Inflammatory macrophage treated with lipopolysaccharide for 4 hours (primary cell): ENCODE measurements at regions not wholly inside any gene's neighbourhood (a gene's known extent, or its start where the extent isn't known, plus 50 kb on each side); places are given as distances from the start of the nearest gene placed in this dataset.

Experiments
- DNase-seq: peaks from one replicate; pipeline ENCODE4 v3.0.0-alpha.2; 2020

GRCh38 chr14:82190742-82191141 is 657.1 kb upstream of the SEL1L start:
- DNase-seq = no peak

GRCh38 chr14:82192387-82192786 is 658.7 kb upstream of the SEL1L start:
- DNase-seq = no peak

- DNase-seq = no peak
Measured at GRCh38 chr14:82223276-82223675, 689.6 kb upstream of the SEL1L start.

- DNase-seq = no peak
Measured at GRCh38 chr14:82224610-82225009, 691.0 kb upstream of the SEL1L start.

DNA sequence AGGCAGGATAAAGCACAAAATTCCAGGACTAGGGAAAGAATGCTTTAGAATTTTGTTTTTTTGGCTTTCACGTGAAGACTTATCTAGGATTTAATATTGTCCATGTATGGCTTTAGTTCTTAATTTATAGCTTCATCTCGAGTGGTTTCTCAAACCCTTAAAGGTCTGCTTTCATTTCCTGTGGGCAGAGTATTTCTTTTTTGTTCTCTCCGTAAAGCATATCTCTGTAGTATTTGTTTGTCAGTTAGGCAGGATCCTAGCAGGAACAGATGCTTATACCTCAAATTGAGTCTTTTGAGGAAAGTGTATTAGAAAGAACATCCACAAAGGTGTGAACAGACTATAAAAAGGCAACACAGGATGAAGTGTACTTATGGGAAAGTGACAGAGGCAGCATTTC is 697.1 kb upstream of the SEL1L start:
- DNase-seq = no peak

DNA sequence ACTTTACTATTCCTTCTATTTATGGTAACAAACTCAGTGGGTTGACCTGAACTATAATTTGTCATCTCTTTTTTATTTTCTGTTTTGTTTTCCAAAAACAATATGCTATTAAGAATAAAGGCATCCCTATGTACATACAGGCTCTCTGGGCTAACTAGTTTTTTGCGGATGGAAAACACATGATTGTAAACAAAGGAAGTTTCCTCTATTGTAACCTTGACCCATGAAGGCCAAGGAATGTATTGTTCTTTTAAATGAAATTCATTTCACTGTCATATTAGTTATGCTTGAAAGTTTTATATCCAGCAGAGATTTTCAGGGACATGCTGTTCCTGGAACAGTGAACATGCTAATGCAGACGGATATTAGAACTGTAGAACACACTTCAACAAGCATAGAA is 705.0 kb upstream of the SEL1L start:
- DNase-seq = no peak

DNA sequence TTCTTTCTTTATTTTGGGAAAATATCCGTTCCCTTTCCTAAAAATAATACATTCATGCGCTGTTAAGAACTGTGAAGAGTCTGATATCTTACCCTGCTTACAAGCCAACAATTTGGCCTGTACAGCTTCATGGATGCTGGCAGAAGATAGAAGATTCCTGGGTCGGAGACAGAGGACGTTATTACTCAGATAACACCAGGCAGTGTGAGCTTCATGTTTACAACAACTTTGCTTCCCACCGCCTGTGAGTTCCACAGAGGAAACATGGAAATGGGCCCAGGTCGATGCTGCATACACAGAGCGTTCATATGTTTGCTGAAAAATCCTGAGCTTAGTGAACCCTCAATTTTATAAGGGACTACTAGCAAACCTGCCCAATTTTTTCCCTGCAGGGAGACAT is 705.6 kb upstream of the SEL1L start:
- no peak for DNase-seq

GRCh38 chr14:82244791-82245190 is 711.1 kb upstream of the SEL1L start:
- no peak for DNase-seq

GRCh38 chr14:82251494-82251893 is 717.8 kb upstream of the SEL1L start:
- DNase-seq = no peak

DNA sequence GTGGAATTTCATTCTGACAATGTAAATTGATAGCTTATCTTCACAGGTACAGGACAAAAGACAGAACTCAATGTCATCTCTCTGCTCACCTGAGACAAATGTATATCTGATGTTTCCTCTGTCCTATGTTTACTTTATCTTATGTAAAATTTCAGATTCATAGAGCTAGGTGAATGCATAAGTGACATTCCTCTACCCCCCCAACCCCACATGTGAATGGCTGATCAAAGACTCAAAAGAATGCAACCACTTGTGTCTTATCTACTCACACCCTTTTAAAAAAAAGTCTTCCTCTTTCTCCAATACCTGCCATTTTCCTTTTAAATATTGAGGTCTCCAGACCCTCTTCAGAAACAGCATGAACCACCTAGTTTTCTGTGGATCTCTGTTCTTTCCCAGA is 736.6 kb upstream of the SEL1L start:
- no peak for DNase-seq

GRCh38 chr14:82298811-82299210 is 765.2 kb upstream of the SEL1L start:
- DNase-seq = no peak

- no peak for DNase-seq
Measured at GRCh38 chr14:82309199-82309598, 775.5 kb upstream of the SEL1L start.

- no peak for DNase-seq
Measured at GRCh38 chr14:82313889-82314288, 780.2 kb upstream of the SEL1L start.

GRCh38 chr14:82328442-82328841 is 794.8 kb upstream of the SEL1L start:
- no peak for DNase-seq

- DNase-seq = no peak
Measured at GRCh38 chr14:82341261-82341810, 807.7 kb upstream of the SEL1L start.

- DNase-seq = no peak
Measured at GRCh38 chr14:82342596-82342995, 808.9 kb upstream of the SEL1L start.

DNA sequence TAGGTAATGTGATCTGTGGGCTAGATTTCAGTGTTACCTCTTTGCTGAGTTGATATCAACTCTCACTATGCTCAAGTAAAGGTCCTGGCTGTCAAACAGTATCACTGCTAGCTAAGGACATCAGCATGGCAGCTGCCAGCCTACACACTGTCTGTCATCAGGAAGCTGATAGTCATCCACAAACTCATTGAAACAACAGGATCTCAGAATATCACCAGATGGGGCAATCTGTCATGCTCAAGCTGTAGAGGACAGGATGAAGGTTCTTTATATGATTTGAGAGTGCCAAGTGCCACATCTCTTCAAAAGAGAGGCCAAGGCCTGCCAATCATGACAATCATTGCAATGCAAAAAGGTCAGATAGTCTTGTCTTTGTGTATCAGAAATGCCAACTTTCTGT is 811.5 kb upstream of the SEL1L start:
- DNase-seq = no peak

GRCh38 chr14:82354126-82354525 is 820.5 kb upstream of the SEL1L start:
- no peak for DNase-seq

DNA sequence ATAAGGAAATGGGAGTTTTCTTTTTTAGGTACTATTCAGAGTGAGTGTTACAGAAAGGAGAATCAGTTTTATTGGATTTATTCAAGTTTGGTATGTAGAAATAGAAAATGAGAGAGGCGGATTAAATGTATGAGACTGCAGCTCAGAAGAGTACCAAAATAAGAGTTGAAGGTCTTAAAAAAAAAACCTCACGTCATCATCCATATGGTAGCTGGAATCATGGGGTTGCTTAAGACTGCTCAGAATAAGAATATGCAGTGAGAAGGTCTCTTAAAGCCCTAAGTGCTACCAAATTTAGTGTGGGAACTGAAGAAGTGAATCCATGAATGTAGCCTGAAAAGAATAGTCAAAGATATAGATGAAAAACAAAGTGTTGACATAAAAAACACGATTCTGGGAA is 825.5 kb upstream of the SEL1L start:
- DNase-seq = no peak

GRCh38 chr14:82362452-82362851 is 828.8 kb upstream of the SEL1L start:
- no peak for DNase-seq

DNA sequence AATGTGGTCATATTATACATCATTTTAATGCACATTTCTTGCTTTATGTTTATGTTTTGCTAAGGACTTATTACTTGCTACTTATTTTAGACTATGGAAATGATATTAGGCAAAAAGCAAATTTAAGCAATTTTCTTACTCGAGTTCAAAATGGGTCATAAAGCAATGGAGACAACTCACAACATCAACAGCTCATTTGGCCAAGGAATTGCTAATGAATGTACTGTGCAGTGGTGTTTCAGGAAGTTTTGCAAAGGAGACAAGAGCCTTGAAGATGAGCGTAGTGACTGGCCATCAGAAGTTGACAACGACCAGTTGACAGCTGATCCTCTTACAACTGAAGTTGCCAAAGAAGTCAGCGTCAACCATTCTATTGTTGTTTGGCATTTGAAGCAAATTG is 831.8 kb upstream of the SEL1L start:
- no peak for DNase-seq

DNA sequence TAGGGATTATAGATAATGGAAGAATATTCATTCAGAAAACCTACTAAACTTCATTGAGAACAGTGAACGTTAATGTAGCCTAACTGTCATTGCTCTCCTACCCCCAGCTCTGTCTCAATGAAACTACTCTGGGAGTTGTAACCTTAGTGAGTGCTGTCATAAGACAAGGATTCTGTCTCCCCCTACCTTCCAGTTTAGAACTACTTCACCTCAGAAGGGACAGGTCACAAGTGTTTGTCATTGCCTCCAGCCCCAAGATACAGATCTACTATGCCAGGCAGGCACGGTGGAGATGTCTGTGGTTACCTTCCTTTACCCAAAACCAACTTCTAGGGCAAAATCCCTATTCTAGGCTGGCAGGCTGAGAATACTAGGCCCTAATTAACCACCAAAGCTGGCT is 833.1 kb upstream of the SEL1L start:
- no peak for DNase-seq

DNA sequence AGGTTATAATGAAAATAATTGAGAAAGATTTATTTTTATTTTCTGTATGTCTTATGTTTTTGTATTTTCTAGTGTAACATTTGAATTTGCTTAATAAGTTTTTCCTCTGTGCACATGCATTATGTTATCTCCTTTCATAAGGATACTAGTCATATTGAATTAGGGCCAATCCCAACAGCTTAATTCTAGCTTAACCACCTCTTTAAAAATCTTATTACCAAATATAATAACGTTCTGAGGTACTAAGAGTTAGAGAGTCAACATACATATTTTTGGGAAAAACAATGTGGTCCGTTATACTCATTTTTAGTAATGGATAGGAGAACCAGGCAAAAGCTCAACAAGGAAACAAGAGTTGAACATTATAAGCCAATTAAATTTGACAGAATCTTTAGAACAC is 845.6 kb upstream of the SEL1L start:
- no peak for DNase-seq

GRCh38 chr14:82385048-82385447 is 851.4 kb upstream of the SEL1L start:
- no peak for DNase-seq

DNA sequence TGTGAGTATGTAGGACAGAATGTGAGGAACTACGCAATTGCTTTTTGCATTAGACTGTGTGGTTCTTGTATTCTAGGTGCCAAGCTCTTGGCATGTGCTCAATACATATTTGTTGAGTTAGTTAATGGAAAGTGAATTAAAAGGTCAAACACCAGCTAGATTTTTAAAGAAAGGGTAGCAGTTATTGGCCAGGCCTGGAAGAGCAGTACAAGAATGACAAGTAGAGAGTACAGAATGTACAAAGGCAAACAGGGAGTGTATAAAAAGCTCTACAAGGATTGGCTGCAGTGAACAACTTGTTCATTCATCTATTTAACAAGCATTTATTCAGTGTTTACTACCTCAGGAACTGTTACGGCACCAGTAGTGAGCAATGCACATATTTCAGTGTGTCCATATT is 854.0 kb upstream of the SEL1L start:
- no peak for DNase-seq

GRCh38 chr14:82388488-82388887 is 854.8 kb upstream of the SEL1L start:
- no peak for DNase-seq
